B cell (primary cell): ENCODE measurements at regions not wholly inside any gene's neighbourhood (a gene's known extent, or its start where the extent isn't known, plus 50 kb on each side); places are given as distances from the start of the nearest gene placed in this dataset.

Source experiments
- CTCF ChIP-seq: fragments of 200-600 bp; IDR thresholded peaks from one replicate; pipeline ENCODE4 v1.8.0; 2022; ENCODE audit warnings: antibody characterized with exemption, mild to moderate bottlenecking
- EZH2 ChIP-seq: IDR thresholded peaks from 2 replicates; pipeline ENCODE4 v1.6.1; 2012; ENCODE audit warnings: borderline replicate concordance, low read depth, mild to moderate bottlenecking, moderate library complexity, low read length; ENCODE audit not compliant: insufficient read depth, poor library complexity, severe bottlenecking

- no peak for TF ChIP-seq CTCF
- no peak for TF ChIP-seq EZH2
These were observed 152.2 kb upstream of the THSD7B start for GRCh38 chr2:136613096-136613495.
